ENCODE measurements at regions not wholly inside any gene's neighbourhood (a gene's known extent, or its start where the extent isn't known, plus 50 kb on each side); places are given as distances from the start of the nearest gene placed in this dataset.

DNA sequence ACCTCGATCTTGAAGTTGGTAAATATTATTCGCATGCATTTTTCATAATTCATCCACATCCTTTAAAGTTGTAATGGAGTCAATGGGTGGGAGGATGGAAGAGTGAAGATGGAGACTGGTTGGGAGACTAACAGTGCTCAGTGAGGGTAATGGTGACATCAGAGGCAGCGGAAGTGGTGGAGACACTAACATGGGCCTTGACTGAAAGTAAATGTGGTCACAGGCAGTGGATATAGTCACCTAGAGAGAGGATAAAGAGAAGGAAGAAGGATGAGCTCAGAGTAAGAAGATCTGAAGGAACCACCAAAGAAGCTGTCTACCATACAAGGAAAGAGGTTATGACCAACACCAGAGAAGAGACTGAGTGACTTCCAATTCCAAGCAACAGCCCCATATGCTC is 281.6 kb upstream of the STT3B start:
- intact Hi-C loops (cut with micrococcal nuclease): no loop called here
- dilution Hi-C loops (cut with MboI; ENCODE audit: extremely low pct_ligation_motif_present, low sequenced_read_pairs): no loop called here
- no peak overlapping the region for H3K27ac ChIP-seq (ENCODE audit: insufficient read depth, low read depth, low read length)
- H4K20me1 ChIP-seq (replicated peaks; ENCODE audit: control insufficient read depth, extremely low read depth, insufficient read depth, low read length): no peaks in the 10 kb centered on the region
- H3K4me2 ChIP-seq (ENCODE audit: insufficient read depth, low read length): no peak overlapping the region
- POLR2A ChIA-PET: no interaction called here
- H2AFZ ChIP-seq (ENCODE audit: low read depth, low read length): no peak overlapping the region
- H3K79me2 ChIP-seq (ENCODE audit: control insufficient read depth, insufficient read depth, low read length): no peaks in the 10 kb centered on the region
- H3K9me3 ChIP-seq (replicated peaks; ENCODE audit: control insufficient read depth, insufficient read depth, low read length): no peaks in the 10 kb centered on the region
- TF ChIP-seq, protein P1, sequence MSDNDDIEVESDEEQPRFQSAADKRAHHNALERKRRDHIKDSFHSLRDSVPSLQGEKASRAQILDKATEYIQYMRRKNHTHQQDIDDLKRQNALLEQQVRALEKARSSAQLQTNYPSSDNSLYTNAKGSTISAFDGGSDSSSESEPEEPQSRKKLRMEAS (IDR thresholded peaks at IDR 0.05; ENCODE audit: insufficient read depth, insufficient read length): no peak
- DNase-seq (ENCODE audit: low read depth, low spot score) (no peak), FAIRE-seq (no peak)
- no TSS peak for BruUV-seq (replicated peaks)
- H3K36me3 ChIP-seq (ENCODE audit: control insufficient read depth in 2 of 2, extremely low read depth in 1 of 2, insufficient read depth in 2 of 2, low read length in 2 of 2): no peaks in the 10 kb centered on the region
- no peaks in the 10 kb centered on the region for H3K9me1 ChIP-seq (replicated peaks; ENCODE audit: control insufficient read depth, extremely low read depth, insufficient read depth, low read length)
- H3K9ac ChIP-seq (replicated peaks; ENCODE audit: extremely low read depth, insufficient read depth, low read length): no peak overlapping the region
- H3K27me3 ChIP-seq (ENCODE audit: control insufficient read depth in 2 of 2, insufficient read depth in 2 of 2, low read length in 2 of 2): no peaks in the 10 kb centered on the region
- H3K4me1 ChIP-seq (ENCODE audit: control insufficient read depth, extremely low read depth, insufficient read depth, low read length): no peaks in the 10 kb centered on the region
- H3K4me3 ChIP-seq (replicated peaks in 1 of 3; ENCODE audit: insufficient read depth in 1 of 3, low read depth in 1 of 3, low read length in 3 of 3): no peak overlapping the region
- CTCF ChIA-PET: no interaction called here

DNA sequence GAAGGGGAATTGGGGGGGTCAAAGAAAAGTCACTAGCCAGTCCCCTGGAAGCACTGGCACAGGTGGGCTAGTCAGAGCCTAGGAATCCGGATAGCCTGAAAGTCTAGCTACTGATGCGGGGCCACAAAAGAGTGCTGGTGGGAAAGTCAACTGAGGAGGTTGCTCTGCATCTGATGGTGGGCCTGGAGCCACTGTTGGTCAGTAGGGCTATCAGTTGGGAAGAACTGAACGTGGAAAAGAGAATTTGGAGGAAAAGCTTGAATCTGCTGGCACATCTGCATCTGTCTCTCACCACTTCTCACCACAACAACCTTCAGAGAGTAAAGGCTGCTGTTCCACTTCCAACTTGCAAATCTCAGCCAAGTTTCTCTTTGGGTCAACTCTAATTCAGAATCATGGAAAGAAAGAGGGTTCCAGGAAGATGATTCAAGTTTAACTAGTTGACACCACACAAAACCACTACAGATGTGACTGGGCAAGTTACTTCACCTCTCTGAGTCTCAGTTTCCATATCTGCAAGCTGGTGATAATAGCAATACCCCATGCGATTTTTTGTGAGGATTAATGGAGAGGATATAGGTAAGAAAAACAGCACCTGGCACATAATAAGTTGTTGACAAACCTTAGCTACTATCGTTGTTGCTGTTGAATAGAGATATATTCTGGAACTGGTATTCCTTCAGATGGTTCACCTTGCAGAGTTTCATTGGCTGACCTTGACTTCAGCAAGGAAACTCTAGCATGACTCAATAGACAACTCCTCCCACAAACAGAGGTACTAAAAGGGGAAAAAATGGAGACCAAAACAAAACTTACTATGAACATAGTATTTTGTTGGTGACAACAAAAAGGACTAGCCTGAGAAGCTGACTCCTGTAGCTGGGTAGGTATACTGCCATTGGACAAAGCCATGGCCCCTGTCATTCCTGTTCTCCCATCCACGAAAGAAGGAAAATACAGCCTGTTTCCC is 280.2 kb upstream of the STT3B start:
- CTCF ChIA-PET: no interaction called here
- H2AFZ ChIP-seq (ENCODE audit: low read depth, low read length): no peak overlapping the region
- FAIRE-seq: no peak
- H3K4me3 ChIP-seq (replicated peaks in 1 of 3; ENCODE audit: insufficient read depth in 1 of 3, low read depth in 1 of 3, low read length in 3 of 3): no peak overlapping the region
- H3K9me1 ChIP-seq (replicated peaks; ENCODE audit: control insufficient read depth, extremely low read depth, insufficient read depth, low read length): no peaks in the 10 kb centered on the region
- H3K27ac ChIP-seq (ENCODE audit: insufficient read depth, low read depth, low read length): no peak overlapping the region
- no peaks in the 10 kb centered on the region for H3K36me3 ChIP-seq (ENCODE audit: control insufficient read depth in 2 of 2, extremely low read depth in 1 of 2, insufficient read depth in 2 of 2, low read length in 2 of 2)
- no peaks in the 10 kb centered on the region for H3K4me1 ChIP-seq (ENCODE audit: control insufficient read depth, extremely low read depth, insufficient read depth, low read length)
- no peaks in the 10 kb centered on the region for H3K27me3 ChIP-seq (ENCODE audit: control insufficient read depth in 2 of 2, insufficient read depth in 2 of 2, low read length in 2 of 2)
- POLR2A ChIA-PET: no interaction called here
- dilution Hi-C loops (cut with MboI; ENCODE audit: extremely low pct_ligation_motif_present, low sequenced_read_pairs): no loop called here
- no peaks in the 10 kb centered on the region for H4K20me1 ChIP-seq (replicated peaks; ENCODE audit: control insufficient read depth, extremely low read depth, insufficient read depth, low read length)
- H3K79me2 ChIP-seq (ENCODE audit: control insufficient read depth, insufficient read depth, low read length): no peaks in the 10 kb centered on the region
- no peak for DNase-seq (ENCODE audit: low read depth, low spot score)
- no peak for TF ChIP-seq POLR2A (IDR thresholded peaks at IDR 0.05; ENCODE audit: low read depth, low read length)
- TF ChIP-seq MYC (IDR thresholded peaks at IDR 0.05; ENCODE audit: low read depth, low read length): no peak
- TF ChIP-seq JUN (IDR thresholded peaks at IDR 0.05; ENCODE audit: borderline replicate concordance, insufficient read depth, insufficient read length, low read depth): no peak
- no peak for TF ChIP-seq EZH2 (IDR thresholded peaks at IDR 0.05; ENCODE audit: borderline replicate concordance, low read depth, low read length, severe bottlenecking)
- intact Hi-C loops (cut with micrococcal nuclease): no loop called here
- BruUV-seq (replicated peaks): no TSS peak
- H3K9me3 ChIP-seq (replicated peaks; ENCODE audit: control insufficient read depth, insufficient read depth, low read length): no peaks in the 10 kb centered on the region
- no peak overlapping the region for H3K4me2 ChIP-seq (ENCODE audit: insufficient read depth, low read length)
- H3K9ac ChIP-seq (replicated peaks; ENCODE audit: extremely low read depth, insufficient read depth, low read length): no peak overlapping the region

All from endothelial cell of umbilical vein (primary cell).